CD1c-positive myeloid dendritic cell (primary cell): ENCODE measurements at regions not wholly inside any gene's neighbourhood (a gene's known extent, or its start where the extent isn't known, plus 50 kb on each side); places are given as distances from the start of the nearest gene placed in this dataset.

ENCODE experiments used
- DNase-seq: peaks from one replicate; pipeline ENCODE4 v3.0.0-alpha.2; 2016; ENCODE audit errors: extremely low spot score

- no peak for DNase-seq
These were observed 51.3 kb upstream of the SETBP1 start for GRCh38 chr18:44629406-44629805.

GRCh38 chr18:44630118-44630517 is 50.6 kb upstream of the SETBP1 start:
- DNase-seq, result no peak
